Trophoblast cell (in vitro differentiated cells and primary cell): ENCODE measurements at regions not wholly inside any gene's neighbourhood (a gene's known extent, or its start where the extent isn't known, plus 50 kb on each side); places are given as distances from the start of the nearest gene placed in this dataset.

Experiments
- DNase-seq, 2 donors: peaks; one replicate each; pipeline ENCODE4 v3.0.0-alpha.2; 2016
- H2AFZ ChIP-seq: 2 replicates; pipeline ENCODE4 v1.6.1; 2013; ENCODE audit warnings: low read length, moderate library complexity, mild to moderate bottlenecking; ENCODE audit not compliant: insufficient read depth, poor library complexity
- H2AK5ac ChIP-seq: 2 replicates; pipeline ENCODE4 v1.6.1; 2013; ENCODE audit warnings: mild to moderate bottlenecking, low read length
- H2BK120ac ChIP-seq: 2 replicates; pipeline ENCODE4 v1.6.1; 2013; ENCODE audit warnings: low read length, mild to moderate bottlenecking, moderate library complexity; ENCODE audit not compliant: insufficient read depth, poor library complexity
- H2BK12ac ChIP-seq: 2 replicates; pipeline ENCODE4 v1.6.1; 2013; ENCODE audit warnings: mild to moderate bottlenecking, low read length, moderate library complexity
- H2BK5ac ChIP-seq: 2 replicates; pipeline ENCODE4 v1.6.1; 2013; ENCODE audit warnings: low read length, low read depth, moderate library complexity, mild to moderate bottlenecking; ENCODE audit not compliant: poor library complexity
- H3K14ac ChIP-seq: 2 replicates; pipeline ENCODE4 v1.6.1; 2013; ENCODE audit warnings: mild to moderate bottlenecking, low read length
- H3K18ac ChIP-seq: 2 replicates; pipeline ENCODE4 v1.6.1; 2013; ENCODE audit warnings: mild to moderate bottlenecking, low read length
- H3K23ac ChIP-seq: 2 replicates; pipeline ENCODE4 v1.6.1; 2013; ENCODE audit warnings: low read length
- H3K27ac ChIP-seq: 2 replicates; pipeline ENCODE4 v1.5.1; 2013; ENCODE audit warnings: low read depth, mild to moderate bottlenecking, inconsistent platforms, low read length, moderate library complexity
- H3K27me3 ChIP-seq: 2 replicates; pipeline ENCODE4 v1.6.1; 2013; ENCODE audit warnings: inconsistent platforms, mild to moderate bottlenecking, low read length, moderate library complexity; ENCODE audit not compliant: insufficient read depth
- H3K36me3 ChIP-seq, 2 experiments: 1 replicate in 1 of 2; 2 replicates in 1 of 2; pipeline ENCODE4 v1.6.1; 2013; ENCODE audit warnings: low read length in 2 of 2, mild to moderate bottlenecking in 2 of 2, moderate library complexity in 1 of 2; ENCODE audit not compliant: insufficient read depth in 2 of 2, control insufficient read depth in 1 of 2
- H3K4ac ChIP-seq: 2 replicates; pipeline ENCODE4 v1.6.1; 2013; ENCODE audit warnings: low read depth, mild to moderate bottlenecking, low read length, moderate library complexity
- H3K4me1 ChIP-seq, 2 experiments: 1 replicate in 1 of 2; 2 replicates in 1 of 2; pipeline ENCODE4 v1.6.1; 2013; ENCODE audit warnings: low read length in 2 of 2, mild to moderate bottlenecking in 2 of 2, moderate library complexity in 1 of 2; ENCODE audit not compliant: insufficient read depth in 2 of 2, control insufficient read depth in 1 of 2
- H3K4me2 ChIP-seq: 2 replicates; pipeline ENCODE4 v1.6.1; 2013; ENCODE audit warnings: inconsistent platforms, mild to moderate bottlenecking, low read length, moderate library complexity
- H3K4me3 ChIP-seq: 2 replicates; pipeline ENCODE4 v1.5.1; 2013; ENCODE audit warnings: mild to moderate bottlenecking, low read depth, low read length, inconsistent platforms
- H3K79me1 ChIP-seq: one replicate; pipeline ENCODE4 v1.6.1; 2013; ENCODE audit warnings: low read length
- H3K79me2 ChIP-seq: 2 replicates; pipeline ENCODE4 v1.6.1; 2013; ENCODE audit warnings: low read length, mild to moderate bottlenecking; ENCODE audit not compliant: control insufficient read depth, insufficient read depth, poor library complexity
- H3K9ac ChIP-seq: 2 replicates; pipeline ENCODE4 v1.6.1; 2013; ENCODE audit warnings: mild to moderate bottlenecking, low read length
- H3K9me3 ChIP-seq: 2 replicates; pipeline ENCODE4 v1.6.1; 2013; ENCODE audit warnings: low read depth, mild to moderate bottlenecking, control low read depth, inconsistent platforms, low read length; ENCODE audit not compliant: insufficient read depth
- H4K12ac ChIP-seq: 2 replicates; pipeline ENCODE4 v1.6.1; 2013; ENCODE audit warnings: low read depth, mild to moderate bottlenecking, low read length, moderate library complexity
- H4K8ac ChIP-seq: 2 replicates; pipeline ENCODE4 v1.6.1; 2013; ENCODE audit warnings: low read depth, mild to moderate bottlenecking, low read length, moderate library complexity
- H4K91ac ChIP-seq: one replicate; pipeline ENCODE4 v1.6.1; 2013; ENCODE audit warnings: low read depth, mild to moderate bottlenecking, low read length, moderate library complexity
- WGBS: extraction: QIAGEN DNeasy Blood & Tissue Kit; methylation state at CpG from one replicate; pipeline ENCODE4 v1.1.7; 2013; ENCODE audit warnings: missing lambda C conversion rate; ENCODE audit not compliant: insufficient read length, insufficient coverage; ENCODE audit errors: extremely low coverage; 5-methylcytosine and 5-hydroxymethylcytosine counted together

DNA sequence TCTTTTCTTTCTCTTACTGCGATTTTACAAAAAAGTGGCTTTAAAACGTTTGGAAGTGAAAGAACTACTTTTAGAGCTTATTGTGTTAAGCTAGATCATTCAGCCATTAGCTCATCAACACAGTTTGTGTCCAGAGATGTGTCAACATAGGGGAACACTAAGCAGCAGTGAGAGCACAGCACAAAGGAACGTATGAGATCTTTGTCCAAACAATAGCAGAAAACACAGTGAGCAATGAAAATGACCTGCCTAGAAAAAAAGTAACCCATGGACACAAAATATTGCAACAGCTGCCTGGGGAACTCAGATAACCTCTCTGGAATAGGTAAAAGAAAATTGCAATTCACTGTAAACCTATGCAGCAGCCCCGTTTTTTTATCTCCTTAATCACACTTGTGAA lies 372.5 kb downstream of the ARHGEF28 start:
- no peak overlapping the region for H3K18ac ChIP-seq
- peak in 1 of 2 donors; percentile 24 for DNase-seq
- no peak overlapping the region for H3K4ac ChIP-seq
- no peaks in the 10 kb centered on the region for H3K36me3 ChIP-seq
- no peak overlapping the region for H3K4me3 ChIP-seq
- no peaks in the 10 kb centered on the region for H3K27me3 ChIP-seq
- H2BK120ac ChIP-seq = no peak overlapping the region
- H3K4me2 ChIP-seq = no peak overlapping the region
- no peak overlapping the region for H2AK5ac ChIP-seq
- peaks cover 3% of the 10 kb centered on the region for H3K9me3 ChIP-seq
- no peak overlapping the region for H4K12ac ChIP-seq
- H3K79me2 ChIP-seq = no peaks in the 10 kb centered on the region
- no peak overlapping the region for H3K27ac ChIP-seq
- WGBS = no CpG with 5 or more reads among the region's 4 CpGs
- no peak overlapping the region for H4K91ac ChIP-seq
- H2BK5ac ChIP-seq = no peak overlapping the region
- no peak overlapping the region for H2AFZ ChIP-seq
- no peak overlapping the region for H4K8ac ChIP-seq
- no peaks in the 10 kb centered on the region for H3K4me1 ChIP-seq
- no peaks in the 10 kb centered on the region for H3K79me1 ChIP-seq
- no peak overlapping the region for H2BK12ac ChIP-seq
- H3K9ac ChIP-seq = no peak overlapping the region
- no peak overlapping the region for H3K14ac ChIP-seq
- H3K23ac ChIP-seq = no peak overlapping the region

DNA sequence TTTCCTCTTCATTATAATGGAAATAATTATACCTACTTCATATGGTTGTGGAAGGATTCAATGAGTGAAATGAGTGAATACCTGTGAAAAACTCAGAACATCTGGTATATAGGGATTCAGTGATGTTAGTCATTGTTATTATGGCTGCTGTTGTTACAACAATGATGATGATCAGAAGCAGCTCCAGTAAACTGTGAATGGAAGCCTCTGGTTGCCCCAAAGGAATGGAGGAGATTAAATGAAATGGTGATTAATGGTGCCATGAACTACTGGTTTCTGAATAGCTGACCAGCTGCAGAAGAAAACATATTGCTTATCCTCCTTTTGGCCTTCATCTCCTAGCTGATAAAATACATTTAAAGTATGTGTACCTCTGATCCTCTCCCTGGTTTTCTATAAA lies 372.0 kb downstream of the ARHGEF28 start:
- Histone ChIP-seq H3K79me2 (no peaks in the 10 kb centered on the region), H2BK120ac (no peak overlapping the region), H3K4me2 (no peak overlapping the region), H4K12ac (no peak overlapping the region), H2BK5ac (no peak overlapping the region), H3K9ac (no peak overlapping the region), H3K18ac (no peak overlapping the region), H3K36me3 (no peaks in the 10 kb centered on the region), H3K27me3 (no peaks in the 10 kb centered on the region), H2BK12ac (no peak overlapping the region), H2AK5ac (no peak overlapping the region), H3K4me1 (no peaks in the 10 kb centered on the region), H3K4ac (no peak overlapping the region), H4K8ac (no peak overlapping the region), H4K91ac (no peak overlapping the region), H3K27ac (no peak overlapping the region), H3K14ac (no peak overlapping the region), H3K79me1 (no peaks in the 10 kb centered on the region), H2AFZ (no peak overlapping the region), H3K23ac (no peak overlapping the region), H3K9me3 (peaks cover 3% of the 10 kb centered on the region), H3K4me3 (no peak overlapping the region)
- peak in 1 of 2 donors; percentile 15 for DNase-seq

DNA sequence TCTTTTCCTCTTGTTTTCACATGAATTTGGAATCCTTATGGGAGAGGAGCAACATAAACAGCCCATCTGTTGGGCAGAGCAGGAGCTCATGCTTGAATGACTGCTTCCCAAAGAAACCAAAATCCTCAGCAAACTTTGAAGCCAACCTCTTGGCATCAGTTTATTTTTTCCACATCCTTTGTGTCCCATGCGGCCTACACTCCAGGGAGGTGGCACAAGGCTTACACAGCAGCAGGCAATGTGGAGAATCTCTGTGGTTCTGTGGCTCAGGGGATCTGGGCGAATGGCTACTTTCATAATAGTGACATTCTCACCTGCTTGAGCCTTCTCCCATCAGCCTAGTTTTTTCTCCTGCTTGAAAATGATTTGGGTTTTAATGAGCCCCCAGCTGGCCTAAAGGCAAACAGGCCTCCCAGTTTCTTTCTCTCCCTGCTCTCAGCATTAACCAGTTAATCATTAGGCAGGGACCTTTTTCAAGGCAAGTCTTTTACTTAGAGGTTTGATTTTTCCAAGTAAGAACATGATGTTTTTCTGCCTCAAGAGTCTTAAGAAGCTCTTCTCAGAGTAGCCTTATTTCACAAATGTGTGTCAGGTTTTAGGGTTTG lies 370.3 kb downstream of the ARHGEF28 start:
- Histone ChIP-seq H4K8ac (no peak overlapping the region), H4K12ac (no peak overlapping the region), H3K36me3 (no peaks in the 10 kb centered on the region), H3K4me3 (no peak overlapping the region), H3K27ac (no peak overlapping the region), H3K79me2 (no peaks in the 10 kb centered on the region), H3K9ac (no peak overlapping the region), H2BK120ac (no peak overlapping the region), H3K23ac (no peak overlapping the region), H2BK12ac (no peak overlapping the region), H3K4me2 (no peak overlapping the region), H3K14ac (no peak overlapping the region), H3K27me3 (no peaks in the 10 kb centered on the region), H2BK5ac (no peak overlapping the region), H3K4me1 (no peaks in the 10 kb centered on the region), H4K91ac (no peak overlapping the region), H3K18ac (no peak overlapping the region), H2AFZ (no peak overlapping the region), H2AK5ac (no peak overlapping the region), H3K4ac (no peak overlapping the region), H3K9me3 (peaks cover 2% of the 10 kb centered on the region), H3K79me1 (no peaks in the 10 kb centered on the region)
- no peak for DNase-seq
- WGBS = no CpG with 5 or more reads among the region's 2 CpGs

DNA sequence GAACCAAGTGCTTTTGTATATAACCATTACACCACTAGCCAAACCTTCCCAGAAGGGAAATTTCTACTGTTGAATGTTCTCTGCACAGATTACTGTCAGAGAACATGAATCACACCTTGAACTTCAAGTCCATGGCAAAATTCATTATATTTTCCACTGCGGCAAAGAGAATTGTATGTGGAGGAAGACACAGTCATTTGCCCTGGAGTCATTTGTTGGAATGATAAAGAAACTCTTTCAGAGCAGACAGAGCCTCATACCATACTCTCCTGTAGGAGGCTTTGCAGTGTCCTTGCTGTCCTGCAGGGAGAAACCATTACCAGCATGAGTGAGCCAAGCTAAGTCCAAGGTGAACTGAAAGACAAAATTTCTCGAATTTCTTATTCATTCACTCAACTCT lies 369.0 kb downstream of the ARHGEF28 start:
- Histone ChIP-seq H3K4ac (no peak overlapping the region), H3K18ac (no peak overlapping the region), H3K9me3 (peaks cover 2% of the 10 kb centered on the region), H2BK5ac (no peak overlapping the region), H3K36me3 (no peaks in the 10 kb centered on the region), H3K4me2 (no peak overlapping the region), H2AFZ (no peak overlapping the region), H3K4me3 (no peak overlapping the region), H2AK5ac (no peak overlapping the region), H2BK12ac (no peak overlapping the region), H4K8ac (no peak overlapping the region), H4K91ac (no peak overlapping the region), H3K4me1 (peaks cover 0 to 5% of the 10 kb centered on the region in 2 experiments), H3K27me3 (no peaks in the 10 kb centered on the region), H3K23ac (no peak overlapping the region), H3K9ac (no peak overlapping the region), H2BK120ac (no peak overlapping the region), H3K27ac (no peak overlapping the region), H4K12ac (no peak overlapping the region), H3K14ac (no peak overlapping the region), H3K79me2 (no peaks in the 10 kb centered on the region), H3K79me1 (no peaks in the 10 kb centered on the region)
- no CpG with 5 or more reads among the region's 2 CpGs for WGBS
- peak; percentile 80 to 98 for DNase-seq
